Gastroesophageal sphincter (tissue), 3 donors: ENCODE measurements at regions not wholly inside any gene's neighbourhood (a gene's known extent, or its start where the extent isn't known, plus 50 kb on each side); places are given as distances from the start of the nearest gene placed in this dataset.

Experiments
- POLR2A ChIP-seq, 2 donors: fragments of 450-650 bp; IDR thresholded peaks; one replicate each; pipeline ENCODE4 v1.6.1; 2017; ENCODE audit warnings: antibody characterized with exemption in 2 of 2, mild to moderate bottlenecking in 2 of 2, moderate library complexity in 1 of 2
- POLR2AphosphoS5 ChIP-seq: sonication (generic); formaldehyde crosslinking; IDR thresholded peaks from one replicate; pipeline ENCODE4 v1.6.1; 2017; ENCODE audit warnings: antibody characterized with exemption
- TF ChIP-seq, protein P1 (sequence below), 4 experiments: fragments of 200-600 bp in 2 of 4; fragments of 450-650 bp in 2 of 4; sonication (generic) in 1 of 4; IDR thresholded peaks; one replicate each; pipeline ENCODE4 v1.5.1; 2017 to 2019; ENCODE audit warnings: antibody characterized with exemption in 4 of 4, mild to moderate bottlenecking in 2 of 4, moderate library complexity in 2 of 4

GRCh38 chr6:22194188-22194921 lies 102.5 kb downstream of the PRL start:
- TF ChIP-seq, protein P1, sequence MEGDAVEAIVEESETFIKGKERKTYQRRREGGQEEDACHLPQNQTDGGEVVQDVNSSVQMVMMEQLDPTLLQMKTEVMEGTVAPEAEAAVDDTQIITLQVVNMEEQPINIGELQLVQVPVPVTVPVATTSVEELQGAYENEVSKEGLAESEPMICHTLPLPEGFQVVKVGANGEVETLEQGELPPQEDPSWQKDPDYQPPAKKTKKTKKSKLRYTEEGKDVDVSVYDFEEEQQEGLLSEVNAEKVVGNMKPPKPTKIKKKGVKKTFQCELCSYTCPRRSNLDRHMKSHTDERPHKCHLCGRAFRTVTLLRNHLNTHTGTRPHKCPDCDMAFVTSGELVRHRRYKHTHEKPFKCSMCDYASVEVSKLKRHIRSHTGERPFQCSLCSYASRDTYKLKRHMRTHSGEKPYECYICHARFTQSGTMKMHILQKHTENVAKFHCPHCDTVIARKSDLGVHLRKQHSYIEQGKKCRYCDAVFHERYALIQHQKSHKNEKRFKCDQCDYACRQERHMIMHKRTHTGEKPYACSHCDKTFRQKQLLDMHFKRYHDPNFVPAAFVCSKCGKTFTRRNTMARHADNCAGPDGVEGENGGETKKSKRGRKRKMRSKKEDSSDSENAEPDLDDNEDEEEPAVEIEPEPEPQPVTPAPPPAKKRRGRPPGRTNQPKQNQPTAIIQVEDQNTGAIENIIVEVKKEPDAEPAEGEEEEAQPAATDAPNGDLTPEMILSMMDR (IDR thresholded peaks at IDR 0.05), result no peak
- TF ChIP-seq POLR2A (IDR thresholded peaks at IDR 0.05) (no peak), POLR2AphosphoS5 (no peak)
